ENCODE measurements at regions not wholly inside any gene's neighbourhood (a gene's known extent, or its start where the extent isn't known, plus 50 kb on each side); places are given as distances from the start of the nearest gene placed in this dataset.

- TF ChIP-seq EZH2 (IDR thresholded peaks at IDR 0.05; ENCODE audit: insufficient read depth, low read length), result no peak
- no peak for TF ChIP-seq CTCF (IDR thresholded peaks at IDR 0.05; ENCODE audit: insufficient read depth, low read depth, low read length)
- H4K20me1 ChIP-seq (ENCODE audit: insufficient read depth, low read length), result no peaks in the 10 kb centered on the region
- no peak overlapping the region for H3K4me3 ChIP-seq (ENCODE audit: insufficient read depth, low read depth, low read length)
- peak overlapping the region; percentile 29 for H3K4me2 ChIP-seq (ENCODE audit: low read length)
- peak overlapping the region; percentile 49 for H3K27ac ChIP-seq (ENCODE audit: low read depth, low read length)
- H3K27ac Mint-ChIP-seq (ENCODE audit: unreplicated experiment), result peak overlapping the region; percentile 79
- peak; percentile 87 for DNase-seq (ENCODE audit: low read depth)
- H3K27me3 ChIP-seq (ENCODE audit: insufficient read depth, low read length), result no peaks in the 10 kb centered on the region
- peak overlapping the region; percentile 10 for H3K9ac ChIP-seq (ENCODE audit: low read length)
- no peaks in the 10 kb centered on the region for H3K79me2 ChIP-seq (ENCODE audit: insufficient read depth, low read length)
- no peak for FAIRE-seq
- H3K27me3 Mint-ChIP-seq (ENCODE audit: low read depth, unreplicated experiment), result no peaks in the 10 kb centered on the region
- H3K9me3 Mint-ChIP-seq (ENCODE audit: unreplicated experiment), result peaks cover 6% of the 10 kb centered on the region
- no peak overlapping the region for H3K4me3 Mint-ChIP-seq (ENCODE audit: unreplicated experiment)
- no peaks in the 10 kb centered on the region for H3K36me3 Mint-ChIP-seq (ENCODE audit: low read depth, unreplicated experiment)
- no peaks in the 10 kb centered on the region for H3K36me3 ChIP-seq (ENCODE audit: insufficient read depth, low read length)
- peaks cover 5% of the 10 kb centered on the region for H3K4me1 Mint-ChIP-seq (ENCODE audit: low read depth, unreplicated experiment)
- H3K9me3 ChIP-seq (ENCODE audit: insufficient read depth, low read depth, low read length), result no peaks in the 10 kb centered on the region
- no peak overlapping the region for H2AFZ ChIP-seq (ENCODE audit: low read depth, low read length)
- peaks cover 3% of the 10 kb centered on the region for H3K4me1 ChIP-seq (ENCODE audit: insufficient read depth, low read length)
Measured at GRCh38 chr3:161770484-161771386, 274.1 kb downstream of the OTOL1 start.

GRCh38 chr3:161781381-161781780 lies 284.8 kb downstream of the OTOL1 start:
- no peak for FAIRE-seq
- peaks cover 7% of the 10 kb centered on the region for H3K9me3 Mint-ChIP-seq (ENCODE audit: unreplicated experiment)
- no peak for TF ChIP-seq CTCF (IDR thresholded peaks at IDR 0.05; ENCODE audit: insufficient read depth, low read depth, low read length)
- H3K4me2 ChIP-seq (ENCODE audit: low read length), result no peak overlapping the region
- no peak overlapping the region for H3K27ac Mint-ChIP-seq (ENCODE audit: unreplicated experiment)
- H3K36me3 Mint-ChIP-seq (ENCODE audit: low read depth, unreplicated experiment), result no peaks in the 10 kb centered on the region
- no peak overlapping the region for H3K27ac ChIP-seq (ENCODE audit: low read depth, low read length)
- H2AFZ ChIP-seq (ENCODE audit: low read depth, low read length), result no peak overlapping the region
- no peaks in the 10 kb centered on the region for H3K36me3 ChIP-seq (ENCODE audit: insufficient read depth, low read length)
- peaks cover 2% of the 10 kb centered on the region for H3K4me1 Mint-ChIP-seq (ENCODE audit: low read depth, unreplicated experiment)
- H3K9me3 ChIP-seq (ENCODE audit: insufficient read depth, low read depth, low read length), result no peaks in the 10 kb centered on the region
- no peaks in the 10 kb centered on the region for H4K20me1 ChIP-seq (ENCODE audit: insufficient read depth, low read length)
- no peak overlapping the region for H3K4me3 ChIP-seq (ENCODE audit: insufficient read depth, low read depth, low read length)
- no peaks in the 10 kb centered on the region for H3K4me1 ChIP-seq (ENCODE audit: insufficient read depth, low read length)
- no peaks in the 10 kb centered on the region for H3K27me3 Mint-ChIP-seq (ENCODE audit: low read depth, unreplicated experiment)
- no peak for DNase-seq (ENCODE audit: low read depth)
- no peaks in the 10 kb centered on the region for H3K27me3 ChIP-seq (ENCODE audit: insufficient read depth, low read length)
- no peaks in the 10 kb centered on the region for H3K79me2 ChIP-seq (ENCODE audit: insufficient read depth, low read length)
- no peak overlapping the region for H3K4me3 Mint-ChIP-seq (ENCODE audit: unreplicated experiment)
- no peak overlapping the region for H3K9ac ChIP-seq (ENCODE audit: low read length)
